ENCODE measurements at regions not wholly inside any gene's neighbourhood (a gene's known extent, or its start where the extent isn't known, plus 50 kb on each side); places are given as distances from the start of the nearest gene placed in this dataset.

- no peak for TF ChIP-seq CTCF (IDR thresholded peaks at IDR 0.05 in 2 of 3, conservative IDR thresholded peaks at IDR 0.05 in 1 of 3; ENCODE audit: borderline replicate concordance in 1 of 3, insufficient read depth in 1 of 3, low read depth in 2 of 3, low read length in 2 of 3)
- TF ChIP-seq POLR2AphosphoS5 (IDR thresholded peaks at IDR 0.05; ENCODE audit: low read depth, low read length): no peak
- TF ChIP-seq REST (IDR thresholded peaks at IDR 0.05; ENCODE audit: low read depth): no peak
- TF ChIP-seq ZNF274 (IDR thresholded peaks at IDR 0.05; ENCODE audit: low read depth, low read length): no peak
- no peak for TF ChIP-seq YY1 (IDR thresholded peaks at IDR 0.05; ENCODE audit: extremely low read depth, insufficient replicate concordance, low read depth, low read length)
- TF ChIP-seq POLR2A (IDR thresholded peaks at IDR 0.05; ENCODE audit: borderline replicate concordance, extremely low read depth, insufficient read depth, insufficient read length): no peak
- no peak for TF ChIP-seq ATF3 (IDR thresholded peaks at IDR 0.05)
- no peak for TF ChIP-seq EZH2phosphoT487 (IDR thresholded peaks at IDR 0.05; ENCODE audit: borderline replicate concordance)
- no peak for TF ChIP-seq RAD21 (IDR thresholded peaks at IDR 0.05; ENCODE audit: low read depth)
- TF ChIP-seq TCF7L2 (IDR thresholded peaks at IDR 0.05; ENCODE audit: borderline replicate concordance, extremely low read depth, insufficient read depth, insufficient read length): no peak
- TF ChIP-seq SRF (IDR thresholded peaks at IDR 0.05; ENCODE audit: low read depth): no peak
Measured at GRCh38 chr13:42487221-42487620, 86.7 kb upstream of the TNFSF11 start.

All from HCT116 (cell line).